GM18508 (cell line): ENCODE measurements at regions not wholly inside any gene's neighbourhood (a gene's known extent, or its start where the extent isn't known, plus 50 kb on each side); places are given as distances from the start of the nearest gene placed in this dataset.
A peak's percentile ranks its signal among the peaks of the same experiment; 100 is the strongest.

Experiments used
- ATAC-seq: cut with Tn5 transposase; IDR thresholded peaks from one replicate; pipeline ENCODE4 v1.9.1; 2021; ENCODE audit warnings: moderate number of reproducible peaks; ENCODE audit not compliant: insufficient read depth, unreplicated experiment

DNA sequence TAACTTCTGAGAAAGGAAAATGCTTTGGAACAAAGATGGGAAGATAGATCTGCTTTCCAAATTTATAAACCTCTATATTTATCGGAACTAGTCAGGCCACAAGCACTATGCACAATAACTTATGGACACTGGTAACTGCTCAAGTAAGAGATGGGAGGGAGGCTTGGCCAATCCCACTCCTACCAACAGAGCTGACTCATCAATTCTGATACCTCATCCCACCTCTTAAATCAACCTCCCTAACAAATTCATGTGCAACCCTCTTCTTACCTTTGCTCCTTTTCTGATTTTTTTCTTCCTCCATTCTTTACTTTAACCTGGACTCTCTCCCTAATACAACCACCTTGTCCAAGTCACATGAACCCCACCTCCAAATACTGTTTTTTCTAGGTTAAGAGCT lies 289.9 kb upstream of the FAM241A start:
- no peak for ATAC-seq

DNA sequence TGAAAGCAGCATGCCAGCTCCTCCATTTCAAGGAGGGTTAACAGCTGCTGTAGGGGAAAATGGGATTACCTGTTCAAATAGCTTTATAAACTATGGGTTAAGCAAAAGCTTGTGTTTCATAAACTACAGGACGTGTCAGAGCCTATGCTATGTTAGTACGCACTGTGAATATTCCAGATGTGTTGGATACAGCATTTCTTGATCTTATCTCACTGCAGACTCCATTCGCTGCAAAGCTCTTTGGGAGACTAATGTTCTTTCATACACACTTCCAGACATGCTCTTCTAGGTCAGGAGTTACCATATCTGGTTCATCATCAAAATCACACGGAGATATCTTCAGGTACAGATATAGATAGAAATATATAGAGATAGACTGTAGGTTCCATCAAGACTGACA lies 281.2 kb upstream of the FAM241A start:
- no peak for ATAC-seq

DNA sequence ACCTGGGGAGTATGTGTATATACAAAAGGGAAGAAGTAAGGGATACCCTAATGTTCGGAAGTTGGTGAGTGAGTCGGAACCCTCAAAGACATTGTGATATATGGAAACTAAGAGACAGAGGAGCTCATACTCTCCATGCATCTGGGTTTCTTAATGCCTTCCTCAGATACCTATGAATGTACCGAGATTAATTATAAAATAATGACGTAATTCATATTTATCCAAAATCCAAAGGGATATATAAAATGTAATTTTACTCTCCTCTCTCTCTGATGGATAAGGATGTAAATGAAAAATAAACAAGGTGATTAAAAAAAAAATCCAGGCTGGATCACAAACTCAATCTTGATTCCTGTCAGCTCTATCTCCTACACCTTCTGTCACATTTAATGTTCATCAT lies 275.9 kb upstream of the FAM241A start:
- ATAC-seq = no peak

DNA sequence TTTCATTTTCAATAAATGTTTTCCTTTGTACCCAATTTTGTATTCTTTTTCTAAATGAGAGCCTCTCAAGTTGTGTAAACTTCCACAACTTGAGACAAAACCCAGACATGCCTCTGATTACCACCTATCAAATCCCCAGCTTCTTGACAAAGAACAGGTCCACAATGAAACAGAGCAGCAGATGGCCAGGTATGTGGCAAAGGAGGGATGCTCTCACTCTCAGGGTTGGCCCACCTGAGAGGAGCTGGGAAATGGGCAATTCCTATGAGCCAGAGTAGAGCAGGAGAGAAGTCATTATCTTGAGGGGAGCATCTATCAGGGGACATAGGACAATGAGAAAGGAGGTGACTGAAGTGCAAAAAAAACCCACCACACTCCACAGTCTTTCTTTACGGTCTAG lies 273.5 kb upstream of the FAM241A start:
- no peak for ATAC-seq

DNA sequence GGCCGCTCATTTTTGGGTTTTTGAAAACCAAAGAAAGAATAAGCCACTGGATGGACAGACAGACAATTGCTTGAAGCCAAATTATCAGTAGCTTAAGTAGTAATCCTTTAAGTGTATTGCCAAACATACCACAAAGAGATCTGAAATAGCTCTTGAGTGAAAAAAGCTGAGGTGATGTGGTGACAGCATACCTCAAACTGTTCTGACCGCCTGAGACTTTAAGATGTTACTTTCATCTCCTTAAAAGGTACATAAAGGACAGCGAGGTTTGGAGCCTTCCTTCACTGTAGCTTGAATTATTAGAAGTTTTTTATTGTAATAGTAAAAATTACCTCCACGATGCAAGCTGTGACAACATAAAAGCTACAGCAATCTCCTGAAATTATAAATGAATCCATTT lies 271.5 kb upstream of the FAM241A start:
- ATAC-seq = no peak

DNA sequence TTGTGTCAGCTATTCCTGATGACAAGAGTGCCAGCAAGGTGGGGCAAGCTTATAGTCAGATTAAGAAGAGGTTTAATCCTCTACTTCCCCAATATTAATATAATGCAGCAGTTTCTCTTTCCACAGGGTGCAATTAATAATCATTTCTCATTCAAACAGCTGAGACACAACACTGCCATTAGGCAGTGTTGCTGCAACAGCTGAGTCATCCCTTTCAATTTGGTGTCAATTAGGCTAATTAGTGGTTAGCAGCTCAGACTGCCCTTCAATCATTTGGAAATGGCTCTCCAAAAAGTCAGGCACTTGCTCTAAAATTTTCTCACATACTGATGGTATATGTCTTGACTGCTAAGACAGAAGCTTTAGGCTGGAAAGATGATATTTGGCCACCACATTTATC lies 265.7 kb upstream of the FAM241A start:
- no peak for ATAC-seq

GRCh38 chr4:111880116-111880515 lies 265.1 kb upstream of the FAM241A start:
- ATAC-seq = no peak

DNA sequence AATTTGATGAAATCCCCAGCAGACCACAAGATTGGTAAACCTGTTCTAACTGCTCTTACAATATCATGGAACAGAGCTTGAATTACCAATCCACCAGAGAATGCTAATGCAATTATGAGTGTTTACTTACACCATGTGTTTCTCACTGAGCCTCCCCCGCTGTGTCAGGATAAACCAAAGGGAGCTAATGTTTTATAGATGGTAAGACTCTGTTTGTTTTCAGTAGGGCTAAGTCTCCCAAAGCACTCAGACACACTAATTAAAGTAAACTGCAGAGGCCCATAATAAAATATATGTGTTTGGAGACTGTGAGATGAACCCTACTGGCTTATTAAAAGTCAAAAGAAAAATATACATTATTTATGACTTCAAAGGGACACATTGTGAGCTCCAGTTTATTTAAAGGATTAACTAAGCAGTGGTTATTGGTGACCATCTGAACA lies 261.7 kb upstream of the FAM241A start:
- no peak for ATAC-seq

- no peak for ATAC-seq
Measured at GRCh38 chr4:111890412-111890811, 254.8 kb upstream of the FAM241A start.

DNA sequence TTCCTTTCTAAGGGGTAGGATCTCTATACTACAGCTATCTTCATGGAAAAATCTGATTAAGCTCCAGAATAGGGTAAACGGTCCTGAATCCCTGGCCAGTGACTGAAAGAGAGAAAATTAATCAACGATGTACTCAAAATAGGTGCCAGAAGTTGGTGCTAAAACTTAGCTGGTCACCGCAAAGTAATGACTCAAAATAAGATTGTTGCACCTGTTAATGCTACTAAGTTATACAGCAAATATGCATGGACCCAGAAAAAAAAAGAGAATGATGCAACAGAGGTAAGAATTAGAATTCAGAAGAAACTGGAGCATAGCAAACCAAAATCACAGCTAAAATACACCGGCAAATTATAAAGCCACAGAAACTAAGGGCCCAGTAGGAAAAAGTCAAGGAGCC lies 239.7 kb upstream of the FAM241A start:
- peak; percentile 87 for ATAC-seq

- no peak for ATAC-seq
Measured at GRCh38 chr4:111919639-111920038, 225.6 kb upstream of the FAM241A start.

GRCh38 chr4:111921714-111922113 lies 223.5 kb upstream of the FAM241A start:
- no peak for ATAC-seq

DNA sequence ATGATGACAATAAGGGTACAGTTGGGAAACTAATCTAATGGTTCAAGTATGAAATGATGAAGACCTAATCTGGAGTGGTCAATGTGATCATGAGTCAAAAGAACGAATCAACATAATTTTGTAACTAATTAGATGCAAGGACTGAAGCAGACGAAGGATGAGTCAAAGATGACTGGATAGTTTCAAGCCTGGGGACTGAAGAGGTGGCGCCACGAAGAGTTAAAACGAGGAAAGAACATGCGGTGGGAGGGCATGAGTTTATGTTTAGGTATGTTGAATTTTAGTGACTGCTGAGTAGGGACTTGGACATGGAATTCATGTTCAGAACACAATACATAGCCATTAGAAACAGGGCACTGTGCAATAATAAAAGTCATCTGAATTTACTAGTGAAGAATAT lies 221.5 kb upstream of the FAM241A start:
- no peak for ATAC-seq

DNA sequence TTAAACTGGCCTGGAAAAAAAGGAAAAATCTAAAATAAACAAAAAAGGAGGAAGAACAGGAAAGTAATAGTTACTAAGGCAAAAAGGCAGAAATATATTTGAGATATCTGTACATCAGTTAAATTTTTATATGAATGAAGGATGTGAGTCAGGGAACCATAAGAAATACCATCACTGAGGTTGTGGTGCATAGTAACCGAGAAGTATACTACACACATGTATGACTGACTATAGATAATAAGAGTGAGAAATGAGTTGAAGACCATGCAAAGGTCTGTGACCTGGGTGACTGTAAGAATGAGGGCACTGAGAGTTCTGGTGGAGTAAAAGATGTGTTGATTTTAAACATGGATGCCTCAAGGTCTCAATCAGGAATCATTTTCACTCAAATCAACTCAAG lies 220.6 kb upstream of the FAM241A start:
- no peak for ATAC-seq

- ATAC-seq = peak; percentile 99
Measured at GRCh38 chr4:111930659-111931058, 214.6 kb upstream of the FAM241A start.

DNA sequence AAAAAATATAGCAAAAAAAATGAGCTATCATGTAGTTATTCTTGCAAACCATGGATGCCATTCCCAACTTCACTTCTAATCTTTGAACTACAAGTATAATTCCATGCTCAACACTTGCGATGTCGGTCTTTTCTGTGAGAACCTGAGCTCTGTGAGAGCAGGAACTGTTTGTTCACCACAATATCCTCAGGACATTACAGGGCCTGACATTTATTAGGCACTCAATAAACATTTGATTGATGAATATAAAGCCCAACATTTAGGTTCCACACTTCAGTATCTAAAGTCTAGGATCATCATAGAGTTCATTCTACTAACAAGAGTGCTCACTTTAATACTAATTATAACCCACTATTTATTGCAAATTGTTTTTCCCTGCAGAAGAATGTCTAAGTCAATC lies 211.6 kb upstream of the FAM241A start:
- no peak for ATAC-seq

GRCh38 chr4:111934314-111934713 lies 210.9 kb upstream of the FAM241A start:
- ATAC-seq = no peak

- ATAC-seq = peak; percentile 64
Measured at GRCh38 chr4:111937368-111937767, 207.9 kb upstream of the FAM241A start.

DNA sequence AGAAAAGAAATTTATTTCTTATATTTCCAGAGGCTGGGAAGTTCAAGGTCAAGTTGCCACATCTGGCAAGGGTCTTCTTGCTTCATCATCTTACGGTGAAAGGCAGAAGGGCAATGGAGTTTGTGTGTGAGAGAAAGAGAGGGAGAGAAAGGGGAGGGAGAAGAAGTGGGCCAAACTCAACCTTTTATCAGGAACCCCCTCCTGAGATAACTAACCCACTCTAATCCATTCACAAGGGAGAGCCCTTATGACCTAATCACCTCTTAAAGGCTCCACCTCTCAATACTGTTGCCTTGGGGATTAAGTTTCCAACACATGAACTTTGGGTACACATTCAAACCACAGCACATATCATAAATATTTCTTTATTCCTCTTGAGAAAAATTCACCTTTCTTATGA lies 203.3 kb upstream of the FAM241A start:
- ATAC-seq = no peak

GRCh38 chr4:111943796-111944203 lies 201.5 kb upstream of the FAM241A start:
- ATAC-seq = peak; percentile 74

DNA sequence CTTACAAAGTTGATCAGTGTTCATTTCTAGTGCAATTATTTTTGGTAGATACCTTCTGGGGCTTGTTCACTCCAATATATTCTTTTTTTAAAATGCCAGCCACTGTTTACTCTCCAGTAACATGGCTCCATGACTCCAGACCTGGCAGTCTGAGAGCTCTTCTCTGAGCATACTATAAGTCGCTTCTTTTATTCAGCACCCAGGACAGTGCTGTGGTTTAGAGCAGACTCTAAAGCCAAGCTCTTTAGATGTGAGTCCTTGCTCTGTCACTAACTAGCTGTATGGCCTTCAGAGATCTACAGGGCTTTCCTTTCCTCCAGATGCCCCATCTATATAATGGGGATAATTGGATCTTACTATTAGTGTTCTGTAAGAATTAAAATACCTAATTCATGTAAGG lies 200.2 kb upstream of the FAM241A start:
- ATAC-seq = no peak

GRCh38 chr4:111946800-111947199 lies 198.5 kb upstream of the FAM241A start:
- ATAC-seq = no peak

GRCh38 chr4:111952688-111953087 lies 192.6 kb upstream of the FAM241A start:
- ATAC-seq = no peak
